DND-41 (cell line): ENCODE measurements at regions not wholly inside any gene's neighbourhood (a gene's known extent, or its start where the extent isn't known, plus 50 kb on each side); places are given as distances from the start of the nearest gene placed in this dataset.
A peak's percentile ranks its signal among the peaks of the same experiment; 100 is the strongest.

ENCODE experiments used
- ATAC-seq: fragments of 200-7000 bp; cut with Tn5 transposase; 3 replicates; pipeline ENCODE4 v1.9.1; 2021; ENCODE audit warnings: low read depth; ENCODE audit not compliant: insufficient read depth
- DNase-seq: peaks from one replicate; pipeline ENCODE4 v3.0.0-alpha.2; 2020
- H2AFZ ChIP-seq: 2 replicates; pipeline ENCODE4 v1.6.0; 2012; ENCODE audit warnings: low read depth, low read length
- H3K27ac ChIP-seq: 2 replicates; pipeline ENCODE4 v1.5.1; 2012; ENCODE audit warnings: low read length, inconsistent platforms
- H3K27me3 ChIP-seq: fragments of 200-600 bp; sonication (generic); 2 replicates; pipeline ENCODE4 v1.6.0; 2012; ENCODE audit warnings: low read length, mild to moderate bottlenecking, inconsistent platforms; ENCODE audit not compliant: insufficient read depth, poor library complexity
- H3K36me3 ChIP-seq: 2 replicates; pipeline ENCODE4 v1.5.1; 2012; ENCODE audit warnings: low read length, inconsistent platforms; ENCODE audit not compliant: insufficient read depth
- H3K4me1 ChIP-seq: 2 replicates; pipeline ENCODE4 v1.5.1; 2012; ENCODE audit warnings: mild to moderate bottlenecking, low read length; ENCODE audit not compliant: insufficient read depth
- H3K4me2 ChIP-seq: 2 replicates; pipeline ENCODE4 v1.6.0; 2012; ENCODE audit warnings: mild to moderate bottlenecking, moderate library complexity, low read length, inconsistent platforms; ENCODE audit not compliant: insufficient read depth
- H3K4me3 ChIP-seq, 2 experiments: fragments of 200-600 bp in 1 of 2; shearing (Covaris generic) in 1 of 2; 2 replicates each; pipeline ENCODE4 v1.5.1; 2012 to 2016; ENCODE audit warnings: inconsistent platforms in 2 of 2, low read length in 2 of 2, mild to moderate bottlenecking in 2 of 2, low read depth in 1 of 2, moderate library complexity in 1 of 2
- H3K79me2 ChIP-seq: 2 replicates; pipeline ENCODE4 v1.6.0; 2012; ENCODE audit warnings: low read length, inconsistent platforms; ENCODE audit not compliant: insufficient read depth
- H3K9ac ChIP-seq: 2 replicates; pipeline ENCODE4 v1.6.0; 2012; ENCODE audit warnings: low read depth, mild to moderate bottlenecking, inconsistent platforms, low read length, moderate library complexity
- H3K9me3 ChIP-seq: 2 replicates; pipeline ENCODE4 v1.5.1; 2012; ENCODE audit warnings: low read length, moderate library complexity, mild to moderate bottlenecking, inconsistent platforms; ENCODE audit not compliant: insufficient read depth, severe bottlenecking
- H4K20me1 ChIP-seq: 2 replicates; pipeline ENCODE4 v1.6.0; 2012; ENCODE audit warnings: low read length; ENCODE audit not compliant: insufficient read depth
- CTCF ChIP-seq: IDR thresholded peaks from 2 replicates; pipeline ENCODE4 v1.5.1; 2012; ENCODE audit warnings: borderline replicate concordance, low read length, moderate library complexity, mild to moderate bottlenecking; ENCODE audit not compliant: poor library complexity, severe bottlenecking; ENCODE audit errors: extremely low read depth
- EZH2 ChIP-seq: IDR thresholded peaks from 3 replicates; pipeline ENCODE4 v1.6.1; 2012; ENCODE audit warnings: borderline replicate concordance, low read depth, mild to moderate bottlenecking, moderate library complexity, low read length, inconsistent platforms; ENCODE audit not compliant: severe bottlenecking

- no peaks in the 10 kb centered on the region for H3K9me3 ChIP-seq
- H3K4me2 ChIP-seq: no peak overlapping the region
- no peaks in the 10 kb centered on the region for H3K79me2 ChIP-seq
- no peak overlapping the region for H3K9ac ChIP-seq
- ATAC-seq (no peak), DNase-seq (no peak)
- no peak overlapping the region for H3K4me3 ChIP-seq
- no peaks in the 10 kb centered on the region for H3K36me3 ChIP-seq
- no peak overlapping the region for H2AFZ ChIP-seq
- H3K27me3 ChIP-seq: no peaks in the 10 kb centered on the region
- TF ChIP-seq EZH2: no peak
- no peak for TF ChIP-seq CTCF
- H3K4me1 ChIP-seq: peaks cover 57% of the 10 kb centered on the region
- H4K20me1 ChIP-seq: no peaks in the 10 kb centered on the region
- peak overlapping the region; percentile 93 for H3K27ac ChIP-seq
Measured at GRCh38 chr2:133974353-133974752, 279.5 kb upstream of the MGAT5 start.

- no peak overlapping the region; the same call in 1 of the 2 replicates for H3K4me2 ChIP-seq
- TF ChIP-seq EZH2 (no peak), CTCF (no peak)
- H2AFZ ChIP-seq: peak overlapping the region; percentile 15; the same call in 1 of the 2 replicates
- no peaks in the 10 kb centered on the region for H4K20me1 ChIP-seq
- no peaks in the 10 kb centered on the region for H3K27me3 ChIP-seq
- H3K9me3 ChIP-seq: no peaks in the 10 kb centered on the region
- H3K9ac ChIP-seq: peak overlapping the region; percentile 43
- DNase-seq (peak; percentile 64), ATAC-seq (peak; percentile 59)
- H3K79me2 ChIP-seq: no peaks in the 10 kb centered on the region
- peaks cover 62% of the 10 kb centered on the region for H3K4me1 ChIP-seq
- no peak overlapping the region for H3K4me3 ChIP-seq
- H3K36me3 ChIP-seq: no peaks in the 10 kb centered on the region
- peak overlapping the region; percentile 93 for H3K27ac ChIP-seq
Measured at GRCh38 chr2:133975135-133975534, 278.7 kb upstream of the MGAT5 start.

- Histone ChIP-seq H3K36me3 (no peaks in the 10 kb centered on the region), H3K9ac (peak overlapping the region; percentile 43), H3K9me3 (no peaks in the 10 kb centered on the region), H3K4me2 (no peak overlapping the region; the same call in none of the 2 replicates), H3K27ac (peak overlapping the region; percentile 93), H3K79me2 (no peaks in the 10 kb centered on the region), H4K20me1 (no peaks in the 10 kb centered on the region), H3K27me3 (no peaks in the 10 kb centered on the region), H3K4me1 (peaks cover 62% of the 10 kb centered on the region), H2AFZ (no peak overlapping the region), H3K4me3 (no peak overlapping the region)
- TF ChIP-seq CTCF: no peak
- no peak for TF ChIP-seq EZH2
- ATAC-seq (peak; percentile 62), DNase-seq (peak; percentile 60)
Measured at GRCh38 chr2:133975676-133976428, 278.0 kb upstream of the MGAT5 start.
